ENCODE measurements at regions not wholly inside any gene's neighbourhood (a gene's known extent, or its start where the extent isn't known, plus 50 kb on each side); places are given as distances from the start of the nearest gene placed in this dataset.
"Not testable (repeated sequence)": the region's sequence is repeated elsewhere in the genome, so short reads cannot be mapped to it uniquely, and the experiment has no call there.

DNA sequence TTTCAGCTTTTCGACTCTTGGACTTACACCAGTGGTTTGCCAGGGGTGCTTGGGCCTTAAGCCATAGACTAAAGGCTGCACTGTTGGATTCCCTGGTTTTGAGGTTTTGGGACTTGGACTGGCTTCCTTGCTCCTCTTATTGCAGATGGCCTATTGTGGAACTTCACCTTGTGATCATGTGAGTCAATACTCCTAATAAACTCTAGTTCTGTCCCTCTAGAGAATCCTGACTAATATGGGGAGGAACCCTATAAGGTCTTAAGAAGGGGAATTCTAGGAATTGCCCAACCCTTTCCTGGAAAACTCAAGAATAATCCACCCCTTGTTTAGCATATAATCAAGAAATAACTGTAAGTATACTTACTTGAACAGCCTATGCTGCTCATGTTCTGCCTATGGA, 491.8 kb downstream of the TMEM135 start:
- H3K4me3 ChIP-seq (ENCODE audit: low read depth, low read length) = no peak overlapping the region
- no peak for DNase-seq (ENCODE audit: low read depth)
- TF ChIP-seq, protein P1, sequence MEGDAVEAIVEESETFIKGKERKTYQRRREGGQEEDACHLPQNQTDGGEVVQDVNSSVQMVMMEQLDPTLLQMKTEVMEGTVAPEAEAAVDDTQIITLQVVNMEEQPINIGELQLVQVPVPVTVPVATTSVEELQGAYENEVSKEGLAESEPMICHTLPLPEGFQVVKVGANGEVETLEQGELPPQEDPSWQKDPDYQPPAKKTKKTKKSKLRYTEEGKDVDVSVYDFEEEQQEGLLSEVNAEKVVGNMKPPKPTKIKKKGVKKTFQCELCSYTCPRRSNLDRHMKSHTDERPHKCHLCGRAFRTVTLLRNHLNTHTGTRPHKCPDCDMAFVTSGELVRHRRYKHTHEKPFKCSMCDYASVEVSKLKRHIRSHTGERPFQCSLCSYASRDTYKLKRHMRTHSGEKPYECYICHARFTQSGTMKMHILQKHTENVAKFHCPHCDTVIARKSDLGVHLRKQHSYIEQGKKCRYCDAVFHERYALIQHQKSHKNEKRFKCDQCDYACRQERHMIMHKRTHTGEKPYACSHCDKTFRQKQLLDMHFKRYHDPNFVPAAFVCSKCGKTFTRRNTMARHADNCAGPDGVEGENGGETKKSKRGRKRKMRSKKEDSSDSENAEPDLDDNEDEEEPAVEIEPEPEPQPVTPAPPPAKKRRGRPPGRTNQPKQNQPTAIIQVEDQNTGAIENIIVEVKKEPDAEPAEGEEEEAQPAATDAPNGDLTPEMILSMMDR (IDR thresholded peaks at IDR 0.05; ENCODE audit: low read depth, low read length, missing control alignments) = no peak

DNA sequence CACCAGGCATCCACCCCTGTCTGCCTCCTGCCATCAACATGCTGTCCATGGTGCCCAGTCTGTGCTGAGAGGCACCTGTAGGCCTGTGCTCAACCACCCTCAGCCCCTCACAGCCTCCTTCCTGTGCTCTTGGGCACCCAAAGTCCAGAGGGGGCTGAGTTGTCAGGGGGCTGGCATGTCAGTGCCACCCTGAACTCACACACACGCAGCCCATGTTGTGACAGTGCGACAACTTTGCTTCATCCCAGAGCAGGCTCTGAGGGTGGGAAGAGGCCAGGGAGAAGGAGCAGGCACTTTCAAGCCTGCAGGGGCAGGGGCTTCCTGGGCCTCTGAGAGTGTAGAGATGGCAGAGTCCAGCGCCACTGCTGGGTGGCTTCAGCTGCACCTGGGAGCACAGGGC, 491.0 kb downstream of the TMEM135 start:
- no peak for DNase-seq (ENCODE audit: low read depth)
- TF ChIP-seq, protein P1 (IDR thresholded peaks at IDR 0.05; ENCODE audit: low read depth, low read length, missing control alignments) = no peak
- H3K4me3 ChIP-seq (ENCODE audit: low read depth, low read length) = no peak overlapping the region

DNA sequence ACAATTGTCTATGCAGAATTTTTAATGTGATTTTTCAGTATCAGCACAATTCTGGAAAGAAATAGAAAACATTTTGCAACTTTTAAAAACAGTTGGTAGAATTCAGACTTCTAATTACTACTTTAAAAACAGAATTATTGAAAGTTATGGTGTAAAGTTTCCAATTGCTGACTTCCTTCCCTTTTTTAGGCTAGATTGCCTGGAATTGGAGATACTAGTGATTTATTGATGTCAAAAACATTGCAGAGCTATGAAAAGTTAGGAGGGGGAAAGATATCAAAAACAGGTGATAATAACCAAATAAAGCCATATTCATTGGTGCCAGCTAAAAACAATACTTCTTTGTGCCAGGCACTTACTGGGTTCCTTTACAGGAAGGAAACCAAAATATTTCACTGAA, 485.5 kb downstream of the TMEM135 start:
- TF ChIP-seq, protein P1 (IDR thresholded peaks at IDR 0.05; ENCODE audit: low read depth, low read length, missing control alignments) = no peak
- no peak for DNase-seq (ENCODE audit: low read depth)
- H3K4me3 ChIP-seq (ENCODE audit: low read depth, low read length) = no peak overlapping the region

DNA sequence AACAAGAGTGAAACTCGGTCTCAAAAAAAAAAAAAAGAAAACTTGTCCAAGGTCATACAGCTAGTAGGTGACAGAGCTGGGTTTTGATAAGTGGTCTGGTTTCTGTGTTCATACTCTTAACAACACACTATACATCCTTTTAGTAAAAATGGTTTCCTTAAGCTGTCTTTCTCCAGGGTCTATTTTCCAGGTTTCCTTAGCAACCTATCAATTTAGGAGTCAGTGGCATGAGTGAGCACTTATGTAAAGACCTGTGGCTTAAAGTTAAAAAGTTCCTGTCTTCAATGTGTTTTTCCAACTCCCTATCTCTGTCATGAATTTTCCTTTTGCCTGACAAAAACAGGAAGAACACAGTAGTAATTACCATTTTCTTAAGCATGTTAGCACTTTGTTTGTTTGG, 480.5 kb downstream of the TMEM135 start:
- no peak for DNase-seq (ENCODE audit: low read depth)
- TF ChIP-seq, protein P1 (IDR thresholded peaks at IDR 0.05; ENCODE audit: low read depth, low read length, missing control alignments) = no peak
- no peak overlapping the region for H3K4me3 ChIP-seq (ENCODE audit: low read depth, low read length)

DNA sequence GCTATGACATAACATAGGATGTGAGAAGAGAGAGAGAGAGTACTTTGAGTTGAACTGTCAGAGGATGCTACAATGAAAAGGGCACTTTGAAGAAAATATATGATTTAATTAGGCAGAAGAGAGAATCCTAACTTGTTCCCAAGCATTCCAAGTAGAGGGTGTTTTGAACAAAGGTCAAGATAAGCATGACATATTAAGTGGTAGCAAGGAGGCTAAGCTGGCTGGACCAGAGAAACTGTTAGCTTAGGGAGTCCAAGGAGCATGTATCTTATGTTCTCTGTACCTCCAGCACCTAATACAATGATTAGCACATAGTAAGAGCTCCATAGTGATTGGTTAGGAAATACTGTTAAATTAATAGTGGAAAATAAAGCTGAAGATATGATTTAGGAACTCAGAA, 479.6 kb downstream of the TMEM135 start:
- no peak for DNase-seq (ENCODE audit: low read depth)
- no peak overlapping the region for H3K4me3 ChIP-seq (ENCODE audit: low read depth, low read length)
- TF ChIP-seq, protein P1 (IDR thresholded peaks at IDR 0.05; ENCODE audit: low read depth, low read length, missing control alignments) = no peak

DNA sequence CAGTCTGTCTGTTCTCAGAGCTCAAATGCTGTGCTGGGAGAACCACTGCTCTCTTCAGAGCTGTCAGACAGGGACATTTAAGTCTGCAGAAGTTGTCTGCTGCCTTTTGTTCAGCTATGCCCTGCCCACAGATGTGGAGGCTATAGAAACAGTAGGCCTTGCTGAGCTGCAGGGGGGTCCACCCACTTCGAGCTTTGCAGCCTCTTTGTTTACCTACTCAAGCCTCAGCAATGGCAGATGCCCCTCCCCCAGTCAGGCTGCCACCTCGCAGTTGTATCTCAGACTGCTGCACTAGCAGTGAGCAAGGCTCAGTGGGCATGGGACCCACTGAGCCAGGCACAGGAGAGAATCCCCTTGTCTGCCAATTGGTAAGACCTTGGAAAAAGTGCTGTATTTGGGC, 470.0 kb downstream of the TMEM135 start:
- not testable (repeated sequence) for H3K4me3 ChIP-seq (ENCODE audit: low read depth, low read length); DNase-seq (ENCODE audit: low read depth)

DNA sequence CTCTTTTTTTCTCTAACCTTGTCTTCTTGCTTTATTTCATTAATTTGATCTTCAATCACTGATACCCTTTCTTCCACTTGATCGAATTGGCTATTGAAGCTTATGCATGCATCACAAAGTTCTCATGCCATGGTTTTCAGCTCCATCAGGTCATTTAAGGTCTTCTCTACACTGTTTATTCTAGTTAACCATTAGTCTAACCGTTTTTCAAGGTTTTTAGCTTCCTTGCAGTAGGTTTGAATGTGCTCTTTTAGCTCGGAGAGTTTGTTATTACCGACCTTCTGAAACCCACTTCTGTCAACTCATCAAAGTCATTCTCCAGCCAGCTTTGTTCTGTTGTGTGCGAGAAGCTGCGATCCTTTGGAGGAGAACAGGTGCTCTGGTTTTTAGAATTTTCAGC, 469.2 kb downstream of the TMEM135 start:
- DNase-seq (ENCODE audit: low read depth) = not testable (repeated sequence)

DNA sequence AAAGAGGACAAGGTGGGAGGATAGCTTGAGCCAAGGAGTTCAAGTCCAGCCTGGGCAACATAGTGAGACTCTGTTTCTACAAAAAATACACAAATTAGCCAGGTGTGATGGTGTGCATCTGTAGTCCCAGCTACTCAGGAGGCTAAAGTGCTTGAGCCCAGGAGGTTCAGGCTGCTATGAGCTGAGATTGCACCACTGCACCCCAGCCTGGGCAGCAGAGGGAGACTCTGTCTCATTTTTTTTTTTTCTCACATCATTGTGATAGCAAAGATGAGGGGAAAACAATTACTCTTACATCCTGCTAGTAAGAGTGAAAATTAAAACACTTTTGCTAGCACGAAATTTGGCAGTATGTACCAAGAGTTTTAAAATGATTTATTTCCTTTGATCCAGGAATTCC, 463.7 kb downstream of the TMEM135 start:
- H3K4me3 ChIP-seq (ENCODE audit: low read depth, low read length) = no peak overlapping the region
- TF ChIP-seq, protein P1 (IDR thresholded peaks at IDR 0.05; ENCODE audit: low read depth, low read length, missing control alignments) = no peak
- DNase-seq (ENCODE audit: low read depth) = no peak

More for the DNA sequence above, 469.2 kb downstream of the TMEM135 start:
- not testable (repeated sequence) for H3K4me3 ChIP-seq (ENCODE audit: low read depth, low read length)

DNA sequence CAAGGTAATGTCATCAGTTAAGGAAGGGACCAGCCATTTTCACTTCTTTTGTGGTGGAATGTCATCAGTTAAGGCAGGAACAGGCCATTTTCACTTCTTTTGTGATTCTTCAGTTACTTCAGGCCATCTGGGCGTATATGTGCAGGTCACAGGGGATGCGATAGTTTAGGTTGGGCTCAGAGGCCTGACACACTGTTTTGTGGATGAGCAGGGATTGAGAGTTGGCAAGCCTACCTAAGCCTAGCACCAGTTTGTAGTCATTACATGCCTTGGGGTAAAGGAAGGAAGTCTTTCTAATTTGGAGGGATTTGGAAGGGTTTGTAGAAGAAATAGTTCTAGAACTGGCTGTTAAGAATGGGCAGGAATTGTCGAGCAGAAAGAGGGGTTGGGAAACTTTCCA, 457.2 kb downstream of the TMEM135 start:
- DNase-seq (ENCODE audit: low read depth) = not testable (repeated sequence)

DNA sequence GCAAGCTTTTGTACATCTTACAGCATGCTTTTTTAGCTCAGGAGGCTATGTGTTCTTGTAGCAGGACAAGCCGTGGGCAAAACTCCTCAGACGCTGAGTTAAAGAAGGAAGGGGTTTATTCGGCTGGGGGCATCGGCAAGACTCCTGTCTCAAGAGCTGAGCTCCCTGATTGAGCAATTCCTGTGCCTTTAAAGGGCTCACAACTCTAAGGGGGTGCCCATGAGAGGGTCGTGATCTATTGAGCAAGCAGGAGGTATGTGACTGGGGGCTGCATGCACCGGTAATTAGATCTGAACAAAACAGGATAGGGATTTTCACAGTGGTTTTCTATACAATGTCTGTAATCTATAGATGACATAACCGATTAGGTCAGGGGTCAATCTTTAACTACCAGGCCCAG, 456.3 kb downstream of the TMEM135 start:
- DNase-seq (ENCODE audit: low read depth); H3K4me3 ChIP-seq (ENCODE audit: low read depth, low read length): not testable (repeated sequence)

More for the DNA sequence above, 457.2 kb downstream of the TMEM135 start:
- H3K4me3 ChIP-seq (ENCODE audit: low read depth, low read length) = not testable (repeated sequence)
